ENCODE measurements at regions not wholly inside any gene's neighbourhood (a gene's known extent, or its start where the extent isn't known, plus 50 kb on each side); places are given as distances from the start of the nearest gene placed in this dataset.

DNA sequence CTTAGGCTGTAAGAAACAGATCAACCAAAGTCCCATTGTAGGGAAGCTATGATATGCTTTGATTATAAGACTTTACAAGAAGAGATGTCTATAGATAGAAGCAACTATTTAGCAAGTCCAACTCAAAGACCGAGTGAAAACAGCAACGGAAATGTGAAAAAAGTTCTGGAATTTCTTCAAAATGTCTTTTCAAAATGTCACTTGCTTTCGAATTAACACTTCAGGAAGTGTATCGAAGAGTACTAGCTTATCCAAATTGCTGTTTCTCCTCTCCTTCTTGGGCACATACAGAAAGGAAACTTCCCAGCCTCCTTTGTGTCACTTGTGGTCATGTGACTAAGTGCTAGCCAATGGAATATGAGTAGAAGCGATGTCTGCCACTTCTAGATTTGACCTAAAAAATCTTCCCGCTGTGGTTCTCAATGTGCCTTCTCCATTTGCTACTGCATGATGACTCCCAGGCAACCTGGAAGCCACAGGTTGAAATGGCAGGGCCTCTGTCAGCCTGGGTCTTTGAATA lies 89.9 kb downstream of the TSEN15 start:
- DNase-seq (ENCODE audit: low read depth, low spot score), result no peak

DNA sequence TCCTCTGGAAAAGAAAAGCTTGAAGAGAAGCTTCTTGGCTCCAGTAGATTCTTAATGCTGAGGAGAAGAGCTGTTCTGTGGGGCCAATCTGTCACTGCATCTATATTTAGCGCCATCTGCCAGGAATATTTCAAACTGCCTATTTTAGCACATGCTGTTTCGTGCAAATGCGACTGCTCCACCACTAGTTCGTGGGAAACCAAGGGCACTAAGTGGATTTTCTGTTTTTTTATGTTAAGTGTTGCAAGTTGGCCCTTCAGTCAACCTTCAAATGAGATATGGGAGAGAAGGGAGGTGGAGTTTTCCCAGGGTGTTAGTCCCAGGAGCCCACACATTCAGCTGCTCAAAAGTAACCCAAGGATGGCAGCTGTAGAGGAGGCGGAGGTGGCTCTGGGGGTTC lies 91.9 kb downstream of the TSEN15 start:
- peak; percentile 26 for DNase-seq (ENCODE audit: low read depth, low spot score)

DNA sequence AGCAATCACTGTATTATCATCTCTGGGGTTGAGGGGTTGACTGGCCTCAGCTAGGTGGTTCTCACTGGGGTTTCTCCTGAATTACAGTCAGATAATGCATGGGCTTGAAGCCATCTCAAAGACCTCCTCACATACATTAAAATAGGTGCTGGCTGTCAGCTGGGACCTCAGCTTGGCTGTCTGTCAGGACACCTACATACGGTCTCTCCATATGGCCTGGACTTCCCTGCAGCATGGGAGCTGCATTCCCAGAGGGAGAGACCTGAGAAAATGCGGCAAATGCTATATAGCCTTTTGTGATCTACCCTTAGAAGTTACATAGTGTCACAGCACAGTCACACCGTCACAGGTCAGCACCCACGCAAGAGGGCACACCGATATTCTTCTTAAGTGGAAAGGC lies 93.6 kb downstream of the TSEN15 start:
- DNase-seq (ENCODE audit: low read depth, low spot score), result no peak

DNA sequence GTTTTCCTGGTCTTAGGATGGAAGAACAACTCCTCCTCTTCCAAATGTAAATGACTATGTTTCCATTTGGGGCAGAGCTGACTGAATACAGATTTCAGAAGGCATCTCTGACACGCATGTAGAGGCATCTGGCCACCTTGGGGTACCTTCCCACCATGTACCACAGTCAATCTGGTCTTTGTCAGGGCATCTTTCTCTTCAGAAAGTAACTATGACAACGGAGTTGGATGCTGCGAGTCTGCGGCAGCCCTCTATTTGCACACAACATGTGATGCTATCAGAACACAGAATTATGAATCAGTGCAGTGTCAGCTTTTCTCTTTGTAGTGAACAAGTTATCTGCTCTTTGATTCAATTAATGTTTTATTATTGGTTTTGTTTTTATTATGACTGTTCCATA lies 94.7 kb downstream of the TSEN15 start:
- DNase-seq (ENCODE audit: low read depth, low spot score), result no peak

DNA sequence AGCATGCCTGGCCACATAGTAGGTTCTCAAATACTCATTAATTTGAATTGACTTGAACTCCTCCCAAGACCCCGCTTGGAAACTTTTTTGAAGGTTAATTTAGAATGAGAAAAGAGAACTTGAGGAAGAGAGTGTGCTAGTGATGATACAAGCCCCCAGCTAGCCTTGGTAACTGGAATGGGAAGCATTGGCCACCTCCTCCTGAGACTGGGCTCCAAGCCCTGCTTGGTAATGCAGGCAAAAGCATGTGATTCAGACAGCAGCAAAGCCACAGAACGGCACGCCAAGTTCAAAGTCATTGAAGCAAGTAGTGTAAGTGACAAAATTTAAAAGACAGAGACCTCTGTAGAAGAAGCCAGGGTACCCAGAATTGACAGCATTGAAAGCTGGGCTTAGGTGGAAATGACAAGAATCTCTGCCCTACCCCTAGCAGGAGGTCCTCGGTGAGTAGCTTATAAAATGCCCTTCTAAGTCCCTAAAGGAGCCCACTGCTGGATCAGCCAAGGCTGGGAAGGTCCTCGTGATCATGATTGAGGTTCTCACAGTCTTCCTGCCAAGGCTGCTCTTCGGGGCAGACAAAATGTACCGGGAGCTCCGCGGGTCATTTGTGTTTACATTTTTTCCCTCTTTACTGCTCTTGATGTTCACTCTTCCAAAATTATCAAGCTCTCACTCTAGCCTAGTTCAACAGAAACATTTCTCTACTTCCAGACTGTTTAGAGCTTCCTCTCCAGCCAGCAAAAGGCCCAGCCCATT lies 99.4 kb downstream of the TSEN15 start:
- DNase-seq (ENCODE audit: low read depth, low spot score), result no peak

DNA sequence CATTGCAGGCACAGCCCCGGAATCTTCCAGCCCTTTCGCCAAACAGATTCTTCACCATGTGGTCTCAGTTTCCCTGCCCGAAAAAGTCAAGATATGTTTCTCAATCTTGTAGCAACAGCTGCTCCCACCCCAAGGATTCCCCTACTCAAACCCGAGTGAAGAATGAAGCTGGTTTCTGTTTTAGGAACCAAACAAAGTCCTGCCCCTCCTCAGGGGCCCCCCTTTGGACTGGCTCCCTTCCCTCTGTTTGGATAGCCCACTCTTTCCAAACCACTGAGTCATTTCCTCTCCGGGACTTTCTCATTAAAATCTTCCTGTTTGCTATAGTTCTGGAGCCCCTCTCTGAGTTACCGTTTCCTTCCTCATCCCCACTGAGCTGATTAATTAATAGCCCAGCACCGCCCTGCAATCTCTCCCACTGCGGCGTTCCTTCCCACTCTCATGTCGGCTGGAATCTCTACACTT lies 100.9 kb downstream of the TSEN15 start:
- DNase-seq (ENCODE audit: low read depth, low spot score), result no peak

DNA sequence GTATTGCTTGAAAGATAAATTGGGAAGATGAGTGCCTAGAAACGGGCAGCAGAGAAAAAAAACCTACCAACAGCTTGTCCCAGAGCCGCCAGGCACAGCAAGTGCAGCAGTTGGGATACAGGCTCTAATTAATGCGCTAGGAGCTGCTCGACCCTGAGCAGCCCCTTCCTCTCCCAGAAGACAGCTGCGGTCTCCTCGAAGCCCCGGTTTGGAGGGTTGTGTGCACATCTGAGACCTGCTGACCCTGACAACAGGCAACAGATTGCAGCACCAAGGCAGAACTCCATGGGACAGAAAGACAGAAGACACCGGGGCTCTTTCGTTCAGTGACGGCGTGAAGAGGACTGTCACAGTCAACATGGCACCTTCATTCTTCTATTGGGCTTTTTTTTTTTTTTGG lies 101.4 kb downstream of the TSEN15 start:
- no peak for DNase-seq (ENCODE audit: low read depth, low spot score)

DNA sequence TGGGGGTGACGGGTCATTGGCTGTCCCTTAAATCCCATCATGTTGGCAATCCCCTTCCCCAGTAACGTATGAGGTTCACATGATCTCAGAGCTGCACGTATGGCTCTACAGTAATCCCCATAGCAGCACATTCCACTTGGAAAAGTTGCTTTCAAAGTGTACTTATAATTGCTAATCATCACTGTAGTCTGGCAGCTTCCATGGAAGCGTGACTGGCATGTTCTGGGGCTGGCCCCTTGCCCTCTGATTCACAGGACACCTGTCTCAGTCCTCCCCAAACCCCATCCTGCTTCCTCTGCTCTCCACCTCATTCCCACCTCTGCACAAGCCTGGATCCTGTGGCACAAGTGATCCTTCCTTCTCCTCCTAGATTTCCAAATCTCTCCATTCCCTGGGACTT lies 102.2 kb downstream of the TSEN15 start:
- DNase-seq (ENCODE audit: low read depth, low spot score), result no peak

DNA sequence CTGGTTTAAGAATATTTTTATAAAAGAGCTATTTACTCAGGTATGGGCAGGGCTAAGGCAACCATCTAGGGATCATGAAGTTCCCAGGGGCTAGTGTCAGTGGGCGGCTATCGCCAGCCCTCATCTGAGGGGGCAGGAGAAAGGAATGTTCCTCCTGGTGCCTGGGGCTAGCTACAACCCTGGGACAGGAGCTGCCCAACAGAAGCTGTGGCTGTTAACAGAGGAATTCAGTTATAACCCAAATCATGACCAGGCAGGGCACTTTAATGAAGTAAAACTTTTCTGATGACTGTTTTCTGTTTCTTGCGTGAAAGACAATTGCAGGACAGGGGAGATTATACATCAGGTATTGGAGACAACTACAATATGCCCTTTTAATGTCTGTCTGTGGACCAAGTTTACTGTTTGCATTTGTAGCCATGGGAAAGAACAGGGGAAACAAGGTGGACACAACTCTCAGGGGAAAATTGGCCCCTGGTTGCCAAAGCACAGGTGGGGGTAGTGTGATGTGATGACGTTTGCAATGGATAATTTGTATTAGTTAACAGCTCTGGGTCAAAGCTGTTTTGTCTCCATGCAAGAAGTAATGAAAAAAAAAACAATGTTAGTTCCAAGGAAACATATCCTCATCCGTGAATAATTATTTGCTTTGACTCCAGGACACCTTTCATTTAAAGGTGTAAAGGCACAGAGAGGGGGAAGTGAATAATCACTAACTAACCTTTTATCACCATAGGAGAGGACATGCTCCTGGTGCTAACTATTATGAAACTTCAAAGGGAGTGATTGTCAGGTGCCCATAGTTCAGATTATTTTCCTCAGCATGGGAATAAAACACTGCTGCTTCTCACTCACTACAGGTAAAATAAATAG lies 105.2 kb downstream of the TSEN15 start:
- DNase-seq (ENCODE audit: low read depth, low spot score), result no peak

DNA sequence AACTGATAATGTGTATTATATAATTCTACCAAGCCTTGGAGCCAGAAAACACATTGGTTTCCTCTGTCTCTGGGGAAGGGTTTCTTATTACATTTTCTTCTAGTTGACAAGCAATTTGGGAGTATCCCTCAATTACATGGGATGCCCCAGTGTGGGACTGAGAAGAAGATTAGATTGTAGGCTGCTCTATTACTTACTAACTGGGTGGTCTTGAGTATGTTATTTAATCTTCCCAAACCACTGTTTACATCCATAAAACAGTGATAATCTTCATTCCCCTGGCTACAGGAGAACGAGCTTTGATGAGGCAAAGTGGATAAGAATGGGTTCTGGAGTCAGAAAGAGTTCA lies 105.8 kb downstream of the TSEN15 start:
- no peak for DNase-seq (ENCODE audit: low read depth, low spot score)

DNA sequence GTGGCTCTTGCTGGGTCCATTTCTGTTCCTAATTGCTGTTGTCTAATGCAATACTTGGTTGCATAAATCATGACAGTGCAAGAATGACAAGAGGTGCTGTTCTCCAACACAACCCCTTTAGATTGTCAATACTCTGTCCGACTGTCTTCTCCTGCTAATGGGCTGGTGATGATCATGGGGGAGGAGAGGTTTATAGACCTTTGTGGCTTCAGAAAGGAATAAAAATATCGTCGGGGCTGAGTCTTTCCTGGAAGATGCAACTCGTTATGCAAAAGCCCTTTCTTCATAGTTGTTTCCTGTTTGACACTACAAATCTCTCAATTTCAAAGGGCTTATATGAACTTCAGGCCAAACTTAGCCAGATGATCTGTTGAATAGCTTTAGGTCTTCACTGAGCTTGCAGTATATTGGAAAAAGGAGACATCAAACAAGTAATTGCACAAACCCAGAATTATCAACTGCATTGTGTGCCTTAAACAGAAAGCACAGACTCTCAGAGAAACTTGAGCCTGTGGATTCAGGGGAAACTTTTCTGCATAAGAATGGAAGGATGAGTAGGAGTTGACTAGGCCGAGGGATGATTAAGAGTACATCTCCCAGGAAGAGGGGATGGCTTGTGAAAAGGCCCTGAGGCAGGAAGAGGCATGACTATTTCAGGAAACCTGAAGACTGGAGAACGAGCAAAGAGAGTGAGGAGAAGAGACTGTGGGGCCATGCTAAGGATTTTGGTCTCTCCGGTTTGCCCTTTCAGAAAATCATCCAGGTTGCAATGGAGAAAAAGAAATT lies 107.6 kb downstream of the TSEN15 start:
- no peak for DNase-seq (ENCODE audit: low read depth, low spot score)

DNA sequence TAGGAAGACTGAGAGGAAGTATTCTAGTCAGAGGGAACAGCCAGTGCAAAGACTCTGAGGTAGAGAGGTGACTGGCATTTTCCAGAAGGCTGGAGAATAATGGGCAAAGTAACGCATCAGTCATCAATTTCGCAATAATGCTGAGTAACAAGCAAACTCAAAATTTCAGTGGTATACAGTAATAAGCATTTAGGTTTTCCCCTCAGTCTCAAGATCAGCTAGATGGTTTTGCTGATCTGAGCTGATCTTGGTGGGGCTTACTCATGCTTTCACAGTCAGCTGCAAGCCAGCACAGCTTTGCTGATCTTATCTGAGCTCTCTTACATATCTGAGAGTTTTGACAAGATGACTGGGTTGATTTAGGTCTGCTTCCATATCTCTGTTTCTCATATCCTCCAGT lies 108.7 kb downstream of the TSEN15 start:
- no peak for DNase-seq (ENCODE audit: low read depth, low spot score)

DNA sequence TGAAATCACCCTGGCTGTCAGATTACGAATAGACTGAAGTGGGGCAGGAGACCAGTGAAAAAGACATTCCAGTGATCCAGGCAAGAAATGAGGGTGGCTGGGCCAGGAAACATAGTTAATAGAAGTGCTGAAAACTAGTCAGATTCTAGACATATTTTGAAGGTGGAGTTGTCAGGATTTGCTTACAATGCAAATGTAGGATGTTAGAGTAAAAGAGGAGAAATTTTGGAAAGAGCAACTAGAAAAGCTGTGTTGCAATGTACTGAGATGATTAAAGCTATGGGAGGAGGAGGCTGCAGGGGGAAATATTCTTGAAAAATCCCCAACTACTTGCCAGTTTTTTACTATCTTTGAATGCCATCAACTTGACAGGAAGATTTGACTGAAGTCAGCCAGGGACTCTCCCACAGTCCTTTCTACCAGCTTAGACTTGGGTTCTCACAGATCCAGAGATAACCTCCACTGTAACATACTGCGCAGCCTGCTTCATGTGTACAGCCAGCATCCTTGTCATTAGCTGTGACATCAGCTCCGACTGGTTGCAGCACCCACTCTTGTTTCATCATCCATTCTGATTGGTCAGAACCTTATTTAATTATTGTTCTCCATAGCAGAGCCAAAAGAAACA lies 109.7 kb downstream of the TSEN15 start:
- DNase-seq (ENCODE audit: low read depth, low spot score), result no peak

DNA sequence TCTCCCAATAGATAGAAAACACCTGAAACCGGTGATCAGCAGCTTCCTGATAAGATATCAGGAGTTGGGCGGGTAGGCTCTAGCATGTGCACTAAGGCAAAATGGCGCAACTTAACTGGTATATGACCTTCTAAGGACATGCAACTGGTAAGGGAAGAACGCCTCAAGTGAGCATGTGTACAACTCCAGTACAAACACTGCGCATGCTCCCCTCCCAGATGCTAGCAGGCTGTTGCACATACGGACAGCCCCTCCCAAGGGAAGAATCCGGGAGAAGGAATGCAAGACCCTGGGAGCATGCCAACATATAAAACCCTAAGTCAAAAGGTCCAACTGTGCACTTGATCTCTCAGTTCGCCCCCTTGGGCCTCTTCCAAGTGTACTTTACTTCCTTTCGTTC lies 110.8 kb downstream of the TSEN15 start:
- no peak for DNase-seq (ENCODE audit: low read depth, low spot score)

DNA sequence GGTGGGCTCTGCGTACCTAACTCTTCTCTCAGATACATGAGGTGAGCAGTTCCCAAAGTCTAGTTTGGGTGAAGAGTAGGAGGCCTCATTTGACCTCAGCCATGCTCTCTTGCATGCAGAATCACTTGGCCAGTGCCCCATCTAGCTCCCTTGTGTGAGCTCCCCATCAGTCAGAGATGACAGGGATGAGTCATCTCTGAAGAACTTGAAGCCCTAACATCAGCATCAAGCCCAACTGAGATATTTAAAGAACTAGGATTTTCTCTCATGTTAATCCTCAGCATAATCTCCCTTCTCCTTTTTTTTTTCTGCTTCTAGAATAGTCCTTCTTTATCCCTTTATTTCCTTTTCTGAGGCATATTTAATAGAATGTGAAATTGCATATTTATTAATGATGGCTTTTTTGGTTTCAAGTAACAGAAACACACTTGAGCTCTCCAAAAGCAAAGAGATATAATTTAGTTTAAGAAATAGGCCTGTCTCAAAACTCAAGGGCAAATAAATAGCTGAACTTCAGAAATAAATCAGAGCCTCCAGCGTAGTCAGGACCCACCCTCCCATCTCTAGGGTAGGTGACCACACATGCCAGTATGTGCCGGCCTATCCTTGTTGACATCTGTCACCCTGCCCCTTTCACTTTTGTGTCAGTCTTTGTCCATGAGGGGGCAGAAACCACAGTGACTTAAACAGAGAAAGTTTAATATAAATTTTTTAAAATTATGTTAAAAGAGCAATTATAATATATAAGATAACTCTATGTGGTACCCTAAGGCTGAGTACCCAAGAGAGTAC lies 112.3 kb downstream of the TSEN15 start:
- DNase-seq (ENCODE audit: low read depth, low spot score), result no peak

DNA sequence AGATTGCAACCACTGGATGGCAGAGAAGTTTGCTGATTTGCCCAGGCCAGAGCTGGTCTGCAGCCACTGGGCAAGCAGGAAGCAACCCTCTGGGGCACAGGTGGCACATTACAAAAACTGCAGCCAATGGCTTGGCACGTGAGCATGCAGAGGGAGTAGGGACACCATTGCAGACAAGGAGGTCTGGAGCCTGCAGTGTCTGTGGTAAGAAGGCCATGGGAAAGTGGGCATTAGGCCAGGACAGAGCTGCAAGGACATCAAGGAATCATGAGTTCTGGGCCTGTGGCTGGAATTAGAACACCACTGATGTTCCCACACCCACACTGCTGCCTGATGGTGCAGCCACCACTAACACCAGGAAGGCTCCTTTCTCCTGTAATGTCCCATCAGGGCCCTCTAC lies 113.0 kb downstream of the TSEN15 start:
- DNase-seq (ENCODE audit: low read depth, low spot score), result no peak

DNA sequence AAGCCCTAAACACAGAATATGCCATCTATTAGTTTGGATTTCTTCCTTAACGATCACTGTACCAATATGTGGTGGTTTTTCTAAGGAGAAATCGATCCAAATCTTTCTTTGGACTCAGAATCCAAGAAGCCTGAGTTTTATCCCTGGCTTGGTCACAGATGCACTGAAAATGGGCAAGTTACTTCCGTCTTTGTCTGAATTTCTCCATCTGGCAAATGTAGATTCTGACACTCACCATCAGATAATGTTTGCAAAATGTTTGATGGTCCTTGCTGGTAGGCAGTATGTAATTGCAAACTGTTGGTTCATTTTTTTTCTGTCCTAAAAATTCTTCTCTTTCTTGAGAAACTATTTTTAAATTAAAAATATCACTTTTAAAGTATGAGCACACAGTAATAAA lies 115.0 kb downstream of the TSEN15 start:
- no peak for DNase-seq (ENCODE audit: low read depth, low spot score)

DNA sequence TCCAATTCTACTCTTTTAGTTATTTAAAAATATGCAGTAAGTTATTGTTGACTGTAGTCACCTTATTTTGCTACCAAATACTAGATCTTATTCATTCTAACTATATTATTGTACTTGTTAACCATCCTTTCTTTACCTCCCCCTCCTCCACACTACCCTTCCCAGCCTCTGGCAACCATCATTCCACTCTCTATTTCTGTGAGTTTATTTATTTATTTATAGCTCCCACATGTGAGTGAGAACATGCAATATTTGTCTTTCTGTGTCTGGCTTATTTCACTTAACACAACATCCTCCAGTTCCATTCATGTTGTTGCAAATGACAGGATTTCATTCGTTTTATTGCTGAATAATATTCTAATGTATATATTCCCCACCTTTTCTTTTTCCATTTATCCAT lies 115.8 kb downstream of the TSEN15 start:
- no peak for DNase-seq (ENCODE audit: low read depth, low spot score)

DNA sequence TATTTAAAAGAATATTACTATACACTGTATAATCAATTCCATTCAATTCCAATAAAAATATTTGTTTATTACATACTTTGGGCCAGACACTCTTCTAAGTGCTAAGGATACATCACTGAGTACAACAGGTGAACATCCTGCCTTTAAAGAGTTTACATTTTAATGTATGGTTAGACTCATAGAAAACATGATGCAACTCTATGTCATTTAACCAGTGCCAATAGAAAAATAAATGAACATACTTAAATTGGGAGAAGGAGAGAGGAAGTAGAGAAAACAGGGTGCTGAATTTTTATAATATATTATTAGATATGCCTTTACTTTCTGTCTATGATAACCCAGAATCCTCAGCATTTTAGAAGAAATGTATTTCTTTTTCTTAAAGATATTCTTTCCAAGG lies 119.2 kb downstream of the TSEN15 start:
- DNase-seq (ENCODE audit: low read depth, low spot score), result no peak

DNA sequence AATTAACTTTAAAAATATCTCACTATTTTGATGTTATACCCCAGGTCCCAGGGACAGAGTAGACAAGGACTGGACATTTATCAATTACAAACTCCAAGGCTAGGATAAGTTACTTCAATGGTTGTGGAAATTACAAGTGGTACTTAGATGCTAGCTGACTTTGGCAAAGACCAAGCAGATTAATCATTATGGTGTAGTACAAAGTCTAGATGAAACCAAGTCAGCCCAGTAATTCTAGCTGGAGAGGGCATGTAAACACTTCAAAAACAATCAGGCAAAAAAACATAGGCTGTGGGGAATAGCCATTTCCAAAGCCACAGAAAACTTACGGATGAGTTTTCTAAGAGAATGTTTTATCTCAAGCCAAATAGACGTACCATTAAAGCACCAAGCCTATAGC lies 124.5 kb downstream of the TSEN15 start:
- no peak for DNase-seq (ENCODE audit: low read depth, low spot score)

DNA sequence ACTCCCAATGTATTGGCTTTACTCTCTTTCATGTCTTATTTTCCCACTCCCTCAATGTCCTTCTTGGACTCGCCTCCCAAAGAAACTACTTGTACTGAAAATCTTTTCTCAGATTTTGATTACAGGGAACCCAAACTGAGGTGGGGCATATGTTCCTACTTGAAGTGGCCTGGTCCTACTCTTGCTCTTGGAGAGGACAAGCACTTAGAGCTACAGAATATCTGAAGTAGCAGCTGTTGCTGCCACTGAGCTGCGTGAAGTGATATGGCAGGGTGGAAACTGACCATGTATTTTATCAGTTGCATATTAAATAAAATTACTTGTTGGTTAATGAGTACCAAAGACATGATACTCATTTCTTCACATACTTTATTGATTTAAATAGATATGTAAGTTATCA lies 129.5 kb downstream of the TSEN15 start:
- DNase-seq (ENCODE audit: low read depth, low spot score), result no peak
